GM21526 (cell line): ENCODE measurements at regions not wholly inside any gene's neighbourhood (a gene's known extent, or its start where the extent isn't known, plus 50 kb on each side); places are given as distances from the start of the nearest gene placed in this dataset.
"Not testable (repeated sequence)": the region's sequence is repeated elsewhere in the genome, so short reads cannot be mapped to it uniquely, and the experiment has no call there.

Source experiments
- ATAC-seq: cut with Tn5 transposase; IDR thresholded peaks from one replicate; pipeline ENCODE4 v1.9.1; 2021; ENCODE audit warnings: moderate library complexity; ENCODE audit not compliant: unreplicated experiment, low FRiP score

DNA sequence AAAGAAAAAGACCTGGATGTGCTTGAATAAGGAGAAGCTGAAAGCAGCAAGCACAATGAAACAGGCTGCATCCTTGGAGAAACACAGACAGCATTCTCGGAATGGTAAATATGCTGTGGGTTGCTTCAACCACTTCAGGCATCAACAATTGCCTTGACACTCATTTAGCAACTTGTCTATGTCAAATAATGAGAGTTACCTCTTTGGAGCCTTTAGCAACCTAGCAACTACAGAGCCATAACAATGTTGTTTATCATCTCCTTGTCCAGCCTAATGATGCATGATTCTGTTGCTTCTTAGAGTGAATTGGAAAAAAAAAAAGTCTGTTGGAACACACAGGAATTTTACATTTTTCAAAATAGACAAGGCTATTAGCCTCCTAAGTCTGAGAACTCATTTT lies 410.6 kb downstream of the PIK3C3 start:
- no peak for ATAC-seq

GRCh38 chr18:42373584-42373983 lies 418.6 kb downstream of the PIK3C3 start:
- ATAC-seq: no peak

DNA sequence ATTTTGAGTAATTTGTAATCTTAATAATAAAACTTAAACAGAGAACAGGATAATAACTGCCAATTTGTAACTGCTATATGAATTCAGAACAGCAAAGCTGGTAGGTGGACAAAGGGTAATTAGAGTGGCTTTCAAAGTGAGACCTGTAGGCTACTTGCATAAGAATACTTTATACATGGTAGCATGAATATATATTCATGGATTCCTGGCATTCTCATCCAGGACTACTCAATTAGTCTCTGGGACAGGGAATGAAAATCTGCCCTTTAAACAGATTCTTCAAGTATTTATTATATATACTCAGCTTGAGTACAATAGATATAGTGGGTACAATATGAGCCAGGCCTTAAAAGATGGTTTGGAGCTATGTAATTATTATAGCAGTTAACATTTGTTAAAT lies 419.9 kb downstream of the PIK3C3 start:
- ATAC-seq: no peak

DNA sequence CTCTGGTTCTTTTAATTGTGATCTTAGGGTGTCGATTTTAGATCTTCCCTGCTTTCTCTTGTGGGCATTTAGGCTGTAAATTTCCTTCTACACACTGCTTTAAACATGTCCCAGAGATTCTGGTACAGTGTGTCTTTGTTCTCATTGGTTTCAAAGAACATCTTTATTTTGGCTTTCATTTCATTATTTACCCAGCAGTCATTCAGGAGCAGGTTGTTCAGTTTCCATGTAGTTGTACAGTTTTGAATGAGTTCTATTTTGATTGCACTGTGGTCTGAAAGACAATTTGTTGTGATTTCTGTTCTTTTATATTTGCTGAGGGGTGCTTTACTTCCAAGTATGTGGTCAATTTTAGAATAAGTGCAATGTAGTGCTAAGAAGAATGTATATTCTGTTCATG lies 423.8 kb downstream of the PIK3C3 start:
- not testable (repeated sequence) for ATAC-seq

DNA sequence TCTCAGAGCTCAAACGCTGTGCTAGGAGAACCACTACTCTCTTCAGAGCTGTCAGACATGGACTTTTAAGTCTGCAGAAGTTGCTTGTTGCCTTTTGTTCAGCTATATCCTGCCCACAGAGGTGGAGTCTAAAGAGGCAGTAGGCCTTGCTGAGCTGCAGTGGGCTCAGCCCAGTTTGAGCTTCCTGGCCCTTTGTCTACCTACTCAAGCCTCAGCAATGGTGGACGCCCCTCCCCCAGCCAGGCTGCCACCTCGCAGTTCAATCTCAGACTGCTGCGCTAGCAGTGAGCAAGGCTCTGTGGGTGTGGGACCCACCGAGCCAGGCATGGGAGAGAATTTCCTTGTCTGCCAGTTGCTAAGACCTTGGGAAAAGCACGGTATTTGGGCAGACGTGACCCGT lies 426.2 kb downstream of the PIK3C3 start:
- not testable (repeated sequence) for ATAC-seq

DNA sequence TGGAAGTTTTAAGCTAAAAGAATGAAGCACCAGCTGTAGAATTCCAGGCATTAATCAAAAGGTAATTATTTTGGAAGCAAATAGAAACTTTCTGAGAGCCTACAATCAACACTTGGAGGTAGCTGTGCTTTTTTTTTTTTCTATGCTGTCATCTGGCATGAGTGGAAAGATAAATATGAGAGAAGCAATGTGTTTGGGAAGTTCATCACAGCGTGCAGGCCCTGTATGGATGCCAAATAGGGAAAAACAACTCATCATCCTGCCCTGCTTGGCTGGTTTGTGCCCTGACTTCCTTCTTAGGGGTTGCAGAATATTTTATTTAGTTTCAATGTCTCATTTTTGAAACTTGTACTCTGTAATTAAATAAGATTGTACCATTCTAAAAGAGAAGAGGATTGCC lies 437.4 kb downstream of the PIK3C3 start:
- ATAC-seq: no peak

GRCh38 chr18:42392926-42393325 lies 437.9 kb downstream of the PIK3C3 start:
- no peak for ATAC-seq

GRCh38 chr18:42394238-42394637 lies 439.2 kb downstream of the PIK3C3 start:
- no peak for ATAC-seq

- no peak for ATAC-seq
These were observed 446.2 kb downstream of the PIK3C3 start for GRCh38 chr18:42401131-42401673.

- no peak for ATAC-seq
These were observed 449.1 kb downstream of the PIK3C3 start for GRCh38 chr18:42404151-42404550.

DNA sequence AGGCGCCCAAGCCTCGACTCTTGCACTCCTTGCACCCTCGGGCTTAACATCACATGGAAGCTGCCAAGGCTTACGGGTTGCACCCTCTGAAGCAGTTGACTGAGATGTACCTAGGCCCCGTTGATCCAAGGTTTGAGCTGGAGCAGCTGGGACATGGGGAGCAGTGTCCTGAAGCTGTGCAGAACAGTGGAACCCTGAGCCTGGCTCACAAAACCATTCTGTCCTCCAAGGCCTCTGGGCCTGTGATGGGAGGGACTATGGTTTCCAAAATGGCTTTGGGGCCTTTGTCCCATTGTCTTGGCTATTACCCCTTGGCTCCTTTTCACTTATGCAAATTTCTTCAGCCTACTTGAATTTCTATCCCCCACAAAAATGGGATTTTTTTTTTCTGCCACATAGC lies 454.0 kb downstream of the PIK3C3 start:
- ATAC-seq: no peak

DNA sequence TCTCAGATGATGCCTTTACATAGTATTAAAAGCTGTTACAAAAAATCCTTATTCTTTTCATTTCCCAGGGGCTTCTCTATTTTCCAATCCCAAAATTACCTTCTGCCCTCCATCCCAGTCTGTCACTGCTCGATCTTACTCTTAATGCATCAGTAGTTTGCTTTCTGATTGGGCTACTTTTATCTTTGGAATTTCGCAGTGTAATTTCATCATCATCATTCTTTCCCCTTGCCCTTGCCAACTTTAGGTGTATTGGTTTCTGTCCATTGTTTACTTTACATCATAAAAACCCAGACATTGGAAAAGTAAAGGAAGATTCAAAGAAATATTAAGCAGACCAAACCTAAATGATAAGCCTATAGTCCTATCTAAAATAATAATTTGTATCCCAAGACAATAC lies 457.2 kb downstream of the PIK3C3 start:
- ATAC-seq: no peak

DNA sequence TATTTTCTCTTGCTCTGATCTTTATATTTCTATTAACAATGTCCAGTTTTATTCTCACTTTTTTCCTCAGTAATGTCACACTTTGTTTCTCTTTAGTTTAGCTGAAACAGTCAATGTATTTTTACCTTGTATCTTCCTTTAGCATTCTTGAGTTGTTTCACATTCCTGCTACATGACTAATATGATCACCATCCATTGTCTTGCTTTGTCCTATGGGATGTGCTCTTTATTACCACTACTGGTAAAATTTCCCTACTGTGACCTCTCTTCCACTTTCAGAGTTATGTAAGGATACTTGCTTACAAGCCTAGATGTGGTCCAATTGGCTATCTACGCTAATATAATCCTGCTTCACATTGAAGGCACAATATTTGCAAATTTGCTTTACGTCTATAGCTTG lies 457.9 kb downstream of the PIK3C3 start:
- no peak for ATAC-seq

DNA sequence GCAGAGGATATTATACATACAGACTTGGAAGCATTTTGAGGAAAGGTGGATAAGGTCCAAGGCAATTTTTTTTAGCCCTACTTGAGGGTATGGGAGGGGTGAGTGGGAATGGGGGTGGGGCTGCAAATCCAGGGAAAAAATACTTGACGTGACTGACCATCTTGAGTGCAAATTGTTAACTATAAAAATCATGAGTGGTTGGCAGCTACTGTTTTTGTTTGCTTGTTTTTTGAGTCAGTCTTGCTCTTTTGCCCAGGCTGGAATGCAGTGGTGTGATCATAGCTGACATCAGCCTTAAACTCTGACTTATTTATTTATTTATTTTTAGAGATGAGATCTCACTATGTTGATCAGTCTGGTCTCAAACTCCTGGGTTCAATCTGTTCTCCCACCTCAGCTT lies 458.8 kb downstream of the PIK3C3 start:
- no peak for ATAC-seq

DNA sequence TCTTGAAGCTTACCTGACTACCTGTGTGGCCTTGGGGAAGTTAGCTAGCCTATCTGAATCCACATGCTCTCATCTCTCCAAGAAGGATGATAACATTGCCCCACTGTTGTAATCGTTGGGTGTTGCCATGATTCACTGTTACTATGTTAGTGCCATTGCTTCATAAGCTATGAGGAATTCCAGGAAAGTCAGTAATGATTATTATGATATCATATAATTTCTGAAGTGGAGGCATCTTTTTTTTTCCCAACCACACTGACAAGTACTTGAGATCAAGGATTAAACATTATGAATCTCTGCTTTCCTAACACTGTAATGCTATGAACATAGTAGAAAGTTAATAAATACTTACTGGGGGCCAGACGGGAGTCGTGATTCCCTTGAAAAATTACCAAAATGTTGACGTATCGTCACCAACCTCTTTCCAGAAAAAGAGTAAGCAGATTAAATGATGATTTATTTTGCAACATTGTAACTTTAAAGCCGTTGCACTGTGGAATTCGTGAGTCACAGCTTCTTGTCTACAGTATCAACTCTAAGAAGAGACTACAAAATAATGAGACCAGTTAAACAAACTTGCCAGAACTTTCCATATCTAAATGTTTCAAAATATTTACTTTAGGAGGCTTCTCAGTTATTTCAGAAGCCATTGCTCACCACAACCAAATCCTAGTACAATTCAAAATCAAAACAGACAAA lies 459.9 kb downstream of the PIK3C3 start:
- no peak for ATAC-seq

DNA sequence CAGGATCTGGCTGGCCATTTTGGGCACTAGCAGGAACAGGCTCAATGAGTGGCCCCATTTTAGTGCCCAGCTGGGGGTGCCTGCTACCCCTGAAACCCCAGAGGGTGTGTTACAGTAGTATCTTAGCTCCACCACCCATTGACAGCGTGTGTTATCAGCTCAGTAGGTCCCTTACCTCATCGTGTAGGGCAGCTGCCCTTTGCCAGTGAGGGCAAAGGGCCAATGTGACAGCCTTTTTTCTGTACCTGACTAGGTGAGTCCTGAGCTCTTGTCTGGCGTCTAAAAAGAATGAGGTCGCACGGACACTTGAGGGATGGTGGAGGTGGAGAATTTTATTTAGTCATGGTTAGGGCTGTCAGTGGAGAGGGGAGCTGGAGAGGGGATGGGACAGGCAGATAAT lies 462.2 kb downstream of the PIK3C3 start:
- no peak for ATAC-seq

GRCh38 chr18:42418121-42418520 lies 463.1 kb downstream of the PIK3C3 start:
- ATAC-seq: no peak

DNA sequence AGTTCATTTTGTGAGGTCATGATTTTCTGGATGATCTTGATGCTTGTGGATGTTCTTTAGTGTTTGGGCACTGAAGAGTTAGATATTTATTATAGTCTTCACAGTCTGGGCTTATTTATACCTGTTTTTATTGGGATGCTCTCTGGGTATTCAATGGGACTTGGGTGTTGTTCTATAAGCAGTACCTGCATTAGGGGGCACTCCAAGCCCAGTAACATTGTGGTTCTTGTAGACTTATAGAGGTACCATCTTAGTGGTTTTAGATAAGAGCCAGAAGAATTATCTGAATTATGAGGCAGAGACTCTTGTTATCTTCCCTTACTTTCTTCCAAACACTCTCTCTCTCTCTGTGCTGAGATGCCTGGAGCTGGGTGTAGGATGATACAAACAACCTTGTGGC lies 470.0 kb downstream of the PIK3C3 start:
- ATAC-seq: no peak

- ATAC-seq: no peak
These were observed 471.5 kb downstream of the PIK3C3 start for GRCh38 chr18:42426496-42427015.

GRCh38 chr18:42429196-42429595 lies 474.2 kb downstream of the PIK3C3 start:
- no peak for ATAC-seq

DNA sequence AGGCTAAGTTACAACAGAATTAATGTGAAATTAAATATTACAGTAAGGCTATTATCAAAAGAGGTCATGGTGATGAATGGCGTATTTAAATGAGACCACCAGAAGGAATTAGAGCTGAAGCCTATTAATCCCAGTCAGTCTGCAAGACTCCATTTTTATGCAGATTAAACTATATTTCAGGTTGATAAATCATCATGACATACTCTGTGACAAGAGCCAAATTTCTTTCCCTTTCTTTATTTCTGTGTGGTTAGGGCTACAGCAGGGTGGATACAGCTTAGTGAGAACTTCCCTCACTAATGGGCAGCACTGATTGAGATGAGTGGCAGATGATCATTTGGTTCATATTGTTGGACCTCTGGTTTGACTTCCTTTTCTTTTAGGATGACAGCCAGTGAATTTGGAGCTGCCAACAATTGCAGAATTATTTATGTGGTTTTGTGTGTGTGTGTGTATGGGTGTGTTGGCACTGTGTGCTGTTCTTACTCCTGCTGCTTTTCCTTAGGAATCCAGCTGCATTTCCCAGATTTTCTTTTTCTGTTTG lies 481.3 kb downstream of the PIK3C3 start:
- ATAC-seq: no peak

- ATAC-seq: no peak
These were observed 482.0 kb downstream of the PIK3C3 start for GRCh38 chr18:42437001-42437400.
